ENCODE measurements at regions not wholly inside any gene's neighbourhood (a gene's known extent, or its start where the extent isn't known, plus 50 kb on each side); places are given as distances from the start of the nearest gene placed in this dataset.

DNA sequence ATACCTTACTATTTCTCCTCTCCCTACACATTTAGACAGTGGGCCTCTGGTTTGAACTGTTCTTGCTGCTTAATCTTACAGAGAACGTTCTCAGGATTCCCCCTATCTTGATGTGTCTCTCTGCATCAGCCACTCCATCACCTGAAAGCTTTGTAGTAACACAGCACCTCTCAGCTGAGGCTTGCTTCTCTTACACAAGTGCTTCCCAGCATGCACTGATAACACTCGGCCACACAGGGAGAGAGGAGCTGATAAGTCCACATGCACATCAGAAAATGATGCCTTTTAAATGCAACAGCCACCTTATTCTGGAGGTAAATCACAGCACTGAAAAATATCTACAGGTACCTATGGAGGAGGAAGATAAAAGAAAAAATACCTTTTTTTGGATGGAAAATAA is 192.2 kb upstream of the TSHZ3 start:
- TF ChIP-seq ZFP36 (IDR thresholded peaks at IDR 0.05; ENCODE audit: borderline replicate concordance, partially characterized antibody): no peak
- no peak for TF ChIP-seq RCOR1 (IDR thresholded peaks at IDR 0.05; ENCODE audit: low read depth, low read length)
- no peak for TF ChIP-seq EP300 (IDR thresholded peaks at IDR 0.05)
- TF ChIP-seq POLR2A (IDR thresholded peaks at IDR 0.05; ENCODE audit: low read length): no peak
- TF ChIP-seq CTCF (IDR thresholded peaks at IDR 0.05): no peak
- TF ChIP-seq, protein P1, sequence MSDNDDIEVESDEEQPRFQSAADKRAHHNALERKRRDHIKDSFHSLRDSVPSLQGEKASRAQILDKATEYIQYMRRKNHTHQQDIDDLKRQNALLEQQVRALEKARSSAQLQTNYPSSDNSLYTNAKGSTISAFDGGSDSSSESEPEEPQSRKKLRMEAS (IDR thresholded peaks at IDR 0.05): no peak
- TF ChIP-seq MYC (IDR thresholded peaks at IDR 0.05; ENCODE audit: borderline replicate concordance, low read length): no peak
- no peak for TF ChIP-seq HEYL (CRISPR knock-in tag; IDR thresholded peaks at IDR 0.05)

Data from A549 (cell line).